ENCODE measurements at regions not wholly inside any gene's neighbourhood (a gene's known extent, or its start where the extent isn't known, plus 50 kb on each side); places are given as distances from the start of the nearest gene placed in this dataset.

- TF ChIP-seq EZH2 (IDR thresholded peaks at IDR 0.05; ENCODE audit: low read length) = no peak
- no peak for TF ChIP-seq CTCF (optimal IDR thresholded peaks at IDR 0.05 in 1 of 3, IDR thresholded peaks at IDR 0.05 in 1 of 3, conservative IDR thresholded peaks at IDR 0.05 in 1 of 3; ENCODE audit: extremely low read depth in 1 of 3, insufficient read depth in 2 of 3, low read length in 3 of 3)
These were observed 52.0 kb downstream of the ZC3H11B start for GRCh38 chr1:219560856-219561255.
